ENCODE measurements at regions not wholly inside any gene's neighbourhood (a gene's known extent, or its start where the extent isn't known, plus 50 kb on each side); places are given as distances from the start of the nearest gene placed in this dataset.
"Not testable (repeated sequence)": the region's sequence is repeated elsewhere in the genome, so short reads cannot be mapped to it uniquely, and the experiment has no call there.

- no peak for DNase-seq (ENCODE audit: low spot score)
These were observed 64.8 kb upstream of the TBC1D3K start for GRCh38 chr17:37859451-37859850.

- DNase-seq (ENCODE audit: low spot score): not testable (repeated sequence)
These were observed 65.8 kb upstream of the TBC1D3K start for GRCh38 chr17:37858391-37858790.

GRCh38 chr17:37856245-37856644, 68.0 kb upstream of the TBC1D3K start:
- no peak for DNase-seq (ENCODE audit: low spot score)

- no peak for DNase-seq (ENCODE audit: low spot score)
These were observed 74.6 kb upstream of the TBC1D3K start for GRCh38 chr17:37849617-37849972.

- no peak for DNase-seq (ENCODE audit: low spot score)
These were observed 75.3 kb upstream of the TBC1D3K start for GRCh38 chr17:37848690-37849616.

GRCh38 chr17:37847811-37848331, 76.3 kb upstream of the TBC1D3K start:
- DNase-seq (ENCODE audit: low spot score): no peak

GRCh38 chr17:37847102-37847501, 77.1 kb upstream of the TBC1D3K start:
- DNase-seq (ENCODE audit: low spot score): no peak

GRCh38 chr17:37844977-37845293, 79.3 kb upstream of the TBC1D3K start:
- no peak for DNase-seq (ENCODE audit: low spot score)

- peak; percentile 28 for DNase-seq (ENCODE audit: low spot score)
These were observed 79.8 kb upstream of the TBC1D3K start for GRCh38 chr17:37844158-37844976.

GRCh38 chr17:37842401-37842800, 81.8 kb upstream of the TBC1D3K start:
- DNase-seq (ENCODE audit: low spot score): no peak

GRCh38 chr17:37841232-37841631, 83.0 kb upstream of the TBC1D3K start:
- DNase-seq (ENCODE audit: low spot score): no peak

GRCh38 chr17:37840576-37840975, 83.6 kb upstream of the TBC1D3K start:
- DNase-seq (ENCODE audit: low spot score): no peak

GRCh38 chr17:37839196-37839978, 84.8 kb upstream of the TBC1D3K start:
- peak; percentile 35 for DNase-seq (ENCODE audit: low spot score)

- DNase-seq (ENCODE audit: low spot score): no peak
These were observed 85.9 kb upstream of the TBC1D3K start for GRCh38 chr17:37838276-37838675.

- no peak for DNase-seq (ENCODE audit: low spot score)
These were observed 87.6 kb upstream of the TBC1D3K start for GRCh38 chr17:37836593-37836992.

- DNase-seq (ENCODE audit: low spot score): no peak
These were observed 89.3 kb upstream of the HNF1B start for GRCh38 chr17:37834168-37834567.

GRCh38 chr17:37833237-37833859, 88.5 kb upstream of the HNF1B start:
- DNase-seq (ENCODE audit: low spot score): peak; percentile 60

- DNase-seq (ENCODE audit: low spot score): no peak
These were observed 87.1 kb upstream of the HNF1B start for GRCh38 chr17:37831986-37832385.

- no peak for DNase-seq (ENCODE audit: low spot score)
These were observed 86.6 kb upstream of the HNF1B start for GRCh38 chr17:37831492-37831891.

GRCh38 chr17:37830151-37830993, 85.5 kb upstream of the HNF1B start:
- no peak for DNase-seq (ENCODE audit: low spot score)
